ENCODE measurements at regions not wholly inside any gene's neighbourhood (a gene's known extent, or its start where the extent isn't known, plus 50 kb on each side); places are given as distances from the start of the nearest gene placed in this dataset.

GRCh38 chr14:76937181-76938091 is 91.1 kb downstream of the IRF2BPL start:
- no peaks in the 10 kb centered on the region for H3K27me3 ChIP-seq (ENCODE audit: insufficient read depth, low read length)
- no peaks in the 10 kb centered on the region for H4K20me1 ChIP-seq (ENCODE audit: insufficient read depth, low read length)
- no peak overlapping the region for H2AFZ ChIP-seq (ENCODE audit: low read length)
- H3K4me3 ChIP-seq (ENCODE audit: insufficient read depth, low read length): no peak overlapping the region
- peak overlapping the region; percentile 1 for H3K27ac ChIP-seq (ENCODE audit: low read depth, low read length)
- DNase-seq (ENCODE audit: insufficient read length, low spot score, missing footprints): peak; percentile 96
- H3K9me3 ChIP-seq (ENCODE audit: low read depth, low read length): no peaks in the 10 kb centered on the region
- H3K4me2 ChIP-seq (ENCODE audit: insufficient read depth, low read length): peak overlapping the region; percentile 3
- TF ChIP-seq, protein P1, sequence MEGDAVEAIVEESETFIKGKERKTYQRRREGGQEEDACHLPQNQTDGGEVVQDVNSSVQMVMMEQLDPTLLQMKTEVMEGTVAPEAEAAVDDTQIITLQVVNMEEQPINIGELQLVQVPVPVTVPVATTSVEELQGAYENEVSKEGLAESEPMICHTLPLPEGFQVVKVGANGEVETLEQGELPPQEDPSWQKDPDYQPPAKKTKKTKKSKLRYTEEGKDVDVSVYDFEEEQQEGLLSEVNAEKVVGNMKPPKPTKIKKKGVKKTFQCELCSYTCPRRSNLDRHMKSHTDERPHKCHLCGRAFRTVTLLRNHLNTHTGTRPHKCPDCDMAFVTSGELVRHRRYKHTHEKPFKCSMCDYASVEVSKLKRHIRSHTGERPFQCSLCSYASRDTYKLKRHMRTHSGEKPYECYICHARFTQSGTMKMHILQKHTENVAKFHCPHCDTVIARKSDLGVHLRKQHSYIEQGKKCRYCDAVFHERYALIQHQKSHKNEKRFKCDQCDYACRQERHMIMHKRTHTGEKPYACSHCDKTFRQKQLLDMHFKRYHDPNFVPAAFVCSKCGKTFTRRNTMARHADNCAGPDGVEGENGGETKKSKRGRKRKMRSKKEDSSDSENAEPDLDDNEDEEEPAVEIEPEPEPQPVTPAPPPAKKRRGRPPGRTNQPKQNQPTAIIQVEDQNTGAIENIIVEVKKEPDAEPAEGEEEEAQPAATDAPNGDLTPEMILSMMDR (IDR thresholded peaks at IDR 0.05; ENCODE audit: extremely low read depth, low read depth, low read length): no peak
- H3K4me1 ChIP-seq (ENCODE audit: insufficient read depth, low read length): peaks cover 11% of the 10 kb centered on the region
- no peaks in the 10 kb centered on the region for H3K79me2 ChIP-seq (ENCODE audit: insufficient read depth, low read length)
- no peaks in the 10 kb centered on the region for H3K36me3 ChIP-seq (ENCODE audit: insufficient read depth, low read length)

GRCh38 chr14:76936483-76936882 is 92.0 kb downstream of the IRF2BPL start:
- Histone ChIP-seq H3K4me1 (ENCODE audit: insufficient read depth, low read length) (peaks cover 11% of the 10 kb centered on the region), H3K79me2 (ENCODE audit: insufficient read depth, low read length) (no peaks in the 10 kb centered on the region), H3K4me2 (ENCODE audit: insufficient read depth, low read length) (no peak overlapping the region), H3K4me3 (ENCODE audit: insufficient read depth, low read length) (no peak overlapping the region), H2AFZ (ENCODE audit: low read length) (no peak overlapping the region), H3K27me3 (ENCODE audit: insufficient read depth, low read length) (no peaks in the 10 kb centered on the region), H3K27ac (ENCODE audit: low read depth, low read length) (no peak overlapping the region), H3K9me3 (ENCODE audit: low read depth, low read length) (no peaks in the 10 kb centered on the region), H3K36me3 (ENCODE audit: insufficient read depth, low read length) (no peaks in the 10 kb centered on the region), H4K20me1 (ENCODE audit: insufficient read depth, low read length) (no peaks in the 10 kb centered on the region)
- TF ChIP-seq, protein P1 (IDR thresholded peaks at IDR 0.05; ENCODE audit: extremely low read depth, low read depth, low read length): no peak
- peak; percentile 91 for DNase-seq (ENCODE audit: insufficient read length, low spot score, missing footprints)

DNA sequence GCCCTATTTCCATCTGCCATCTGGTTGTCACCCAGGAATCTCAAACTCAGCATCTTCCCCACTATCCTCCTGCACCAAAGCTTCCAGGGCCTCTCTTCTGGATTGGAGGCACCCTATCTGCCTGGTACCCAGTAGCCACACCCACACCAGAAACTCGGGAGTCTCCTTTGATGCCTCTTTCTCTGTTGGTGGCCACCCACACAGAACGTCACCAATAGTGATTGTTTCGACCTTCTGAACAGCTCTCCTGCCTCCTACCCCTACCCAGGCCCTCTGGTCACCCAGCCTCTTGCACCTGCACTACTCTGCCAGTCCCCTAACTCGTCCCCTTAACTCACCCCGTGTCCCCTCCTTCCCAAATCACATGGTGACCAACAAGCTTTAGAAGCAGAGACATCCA is 95.0 kb downstream of the IRF2BPL start:
- peak; percentile 54 for DNase-seq (ENCODE audit: insufficient read length, low spot score, missing footprints)
- no peaks in the 10 kb centered on the region for H3K27me3 ChIP-seq (ENCODE audit: insufficient read depth, low read length)
- H3K79me2 ChIP-seq (ENCODE audit: insufficient read depth, low read length): no peaks in the 10 kb centered on the region
- peaks cover 14% of the 10 kb centered on the region for H3K4me1 ChIP-seq (ENCODE audit: insufficient read depth, low read length)
- TF ChIP-seq, protein P1 (IDR thresholded peaks at IDR 0.05; ENCODE audit: extremely low read depth, low read depth, low read length): no peak
- no peak overlapping the region for H3K4me2 ChIP-seq (ENCODE audit: insufficient read depth, low read length)
- no peaks in the 10 kb centered on the region for H3K36me3 ChIP-seq (ENCODE audit: insufficient read depth, low read length)
- no peak overlapping the region for H2AFZ ChIP-seq (ENCODE audit: low read length)
- no peaks in the 10 kb centered on the region for H3K9me3 ChIP-seq (ENCODE audit: low read depth, low read length)
- H3K27ac ChIP-seq (ENCODE audit: low read depth, low read length): no peak overlapping the region
- no peak overlapping the region for H3K4me3 ChIP-seq (ENCODE audit: insufficient read depth, low read length)
- no peaks in the 10 kb centered on the region for H4K20me1 ChIP-seq (ENCODE audit: insufficient read depth, low read length)

GRCh38 chr14:76931631-76932402 is 96.7 kb downstream of the IRF2BPL start:
- peak; percentile 43 for DNase-seq (ENCODE audit: insufficient read length, low spot score, missing footprints)
- Histone ChIP-seq H3K4me2 (ENCODE audit: insufficient read depth, low read length) (no peak overlapping the region), H3K4me1 (ENCODE audit: insufficient read depth, low read length) (peaks cover 23% of the 10 kb centered on the region), H3K4me3 (ENCODE audit: insufficient read depth, low read length) (no peak overlapping the region), H3K27ac (ENCODE audit: low read depth, low read length) (no peak overlapping the region), H3K36me3 (ENCODE audit: insufficient read depth, low read length) (no peaks in the 10 kb centered on the region), H4K20me1 (ENCODE audit: insufficient read depth, low read length) (no peaks in the 10 kb centered on the region), H2AFZ (ENCODE audit: low read length) (no peak overlapping the region), H3K79me2 (ENCODE audit: insufficient read depth, low read length) (no peaks in the 10 kb centered on the region), H3K9me3 (ENCODE audit: low read depth, low read length) (no peaks in the 10 kb centered on the region), H3K27me3 (ENCODE audit: insufficient read depth, low read length) (no peaks in the 10 kb centered on the region)
- TF ChIP-seq, protein P1 (IDR thresholded peaks at IDR 0.05; ENCODE audit: extremely low read depth, low read depth, low read length): no peak
